T-cell (primary cell): ENCODE measurements at regions not wholly inside any gene's neighbourhood (a gene's known extent, or its start where the extent isn't known, plus 50 kb on each side); places are given as distances from the start of the nearest gene placed in this dataset.

Source experiments
- ATAC-seq, 4 experiments: fragments of 200-7000 bp in 3 of 4; fragments of 150-1000 bp in 1 of 4; cut with Tn5 transposase; replicated peaks in 1 of 4; 1 replicate in 3 of 4; 2 replicates in 1 of 4; pipeline ENCODE4 v1.10.0; 2021; ENCODE audit warnings: moderate library complexity in 3 of 4, mild to moderate bottlenecking in 2 of 4, moderate number of reproducible peaks in 1 of 4
- CTCF ChIA-PET, 2 donors: fragments of 300-600 bp; sonication (Branson Sonifier 250); formaldehyde crosslinking; loops; one replicate each; lab custom pipeline; 2022; ENCODE audit warnings: antibody characterized with exemption in 2 of 2; lab: Charles Lee
- POLR2A ChIA-PET, 2 donors: fragments of 300-600 bp; sonication (Branson Sonifier 250); formaldehyde crosslinking; loops; one replicate each; lab custom pipeline; 2022; ENCODE audit warnings: antibody characterized with exemption in 2 of 2; lab: Charles Lee
- DNase-seq, 35 experiments: peaks; one replicate each; pipeline versions ENCODE4 v3.0.0 to v3.0.0-alpha.2; 2013 to 2023
- H3K27ac ChIP-seq: one replicate; pipeline ENCODE4 v1.5.1; 2013; ENCODE audit warnings: low read length
- H3K27me3 ChIP-seq, 2 experiments: replicated peaks in 1 of 2; 1 replicate in 1 of 2; 2 replicates in 1 of 2; pipeline versions ENCODE4 v1.6.1 to v1.7.0; 2013; ENCODE audit warnings: low read length in 1 of 2, mixed read lengths in 1 of 2; ENCODE audit not compliant: control insufficient read depth in 2 of 2, insufficient read depth in 2 of 2; ENCODE audit errors: extremely low read depth in 1 of 2
- H3K36me3 ChIP-seq, 2 donors: 1 replicate in 1 of 2; 2 replicates in 1 of 2; pipeline versions ENCODE4 v1.6.1 to v1.7.0; 2013; ENCODE audit warnings: low read length in 1 of 2; ENCODE audit not compliant: control insufficient read depth in 2 of 2, insufficient read depth in 1 of 2; ENCODE audit errors: extremely low read depth in 1 of 2
- H3K4me1 ChIP-seq, 2 experiments: 1 replicate in 1 of 2; 2 replicates in 1 of 2; pipeline versions ENCODE4 v1.6.1 to v1.7.0; 2013; ENCODE audit warnings: low read length in 2 of 2, mixed read lengths in 1 of 2; ENCODE audit not compliant: insufficient read depth in 2 of 2, control insufficient read depth in 1 of 2; ENCODE audit errors: extremely low read depth in 1 of 2
- H3K4me3 ChIP-seq, 2 donors: 1 replicate in 1 of 2; 2 replicates in 1 of 2; pipeline versions ENCODE4 v1.5.1 to v1.7.0; 2013; ENCODE audit warnings: mild to moderate bottlenecking in 2 of 2, low read length in 1 of 2, moderate library complexity in 1 of 2; ENCODE audit not compliant: control insufficient read depth in 1 of 2; ENCODE audit errors: extremely low read depth in 1 of 2
- H3K9me3 ChIP-seq: 2 replicates; pipeline ENCODE4 v1.7.0; 2013
- H3K27ac Mint-ChIP-seq, 2 donors: one replicate each; pipeline ENCODE4 v1.8.0; 2020 to 2021; ENCODE audit warnings: mild to moderate bottlenecking in 2 of 2, mixed read lengths in 2 of 2
- H3K27me3 Mint-ChIP-seq, 2 donors: one replicate each; pipeline ENCODE4 v1.8.0; 2021 to 2022; ENCODE audit warnings: mixed read lengths in 2 of 2
- H3K36me3 Mint-ChIP-seq: one replicate; pipeline ENCODE4 v1.8.0; 2021; ENCODE audit warnings: mixed read lengths
- H3K4me1 Mint-ChIP-seq, 3 donors: one replicate each; pipeline ENCODE4 v1.8.0; 2020 to 2022; ENCODE audit warnings: mixed read lengths in 3 of 3, mild to moderate bottlenecking in 1 of 3
- H3K4me3 Mint-ChIP-seq, 3 donors: one replicate each; pipeline ENCODE4 v1.8.0; 2020 to 2022; ENCODE audit warnings: mild to moderate bottlenecking in 3 of 3, mixed read lengths in 3 of 3, moderate library complexity in 3 of 3
- H3K9me3 Mint-ChIP-seq, 3 donors: one replicate each; pipeline ENCODE4 v1.8.0; 2020 to 2022; ENCODE audit warnings: mixed read lengths in 3 of 3
- whole genome bisulfite sequencing: methylation state at CpG from one replicate; pipeline ENCODE4 v1.1.5; 2013; ENCODE audit warnings: missing lambda C conversion rate; ENCODE audit not compliant: insufficient coverage; 5-methylcytosine and 5-hydroxymethylcytosine counted together

DNA sequence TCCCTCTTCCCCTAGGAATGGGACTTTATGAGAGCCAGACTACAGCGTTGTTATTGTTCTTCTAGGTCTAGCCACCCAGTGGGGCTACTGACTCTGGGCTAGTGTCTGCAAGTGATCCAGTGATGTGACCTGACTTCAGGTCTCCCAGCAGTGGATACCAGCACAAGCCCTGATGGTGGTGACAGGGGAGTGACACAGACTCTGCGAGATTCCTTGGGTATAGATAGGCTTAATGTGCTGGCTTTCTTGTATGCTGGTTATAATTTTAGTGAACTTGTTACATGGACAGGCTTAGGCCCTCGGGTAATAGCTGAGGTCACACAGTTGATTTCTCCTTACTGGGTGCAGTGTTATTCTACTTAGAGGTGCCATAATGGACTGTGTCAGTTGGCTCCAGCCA lies 106.9 kb downstream of the TBC1D30 start:
- Mint-ChIP-seq H3K9me3 (no peaks in the 10 kb centered on the region), H3K27ac (no peak overlapping the region), H3K4me3 (no peak overlapping the region), H3K27me3 (peaks cover 28 to 47% of the 10 kb centered on the region in 2 donors), H3K4me1 (no peaks in the 10 kb centered on the region), H3K36me3 (no peaks in the 10 kb centered on the region)
- CTCF ChIA-PET, result no interaction called here
- no peak for DNase-seq
- H3K4me1 ChIP-seq, result no peaks in the 10 kb centered on the region
- WGBS, result 89% methylated on average over 3 of the region's 3 CpGs
- no peak for ATAC-seq
- H3K36me3 ChIP-seq, result no peaks in the 10 kb centered on the region
- no peaks in the 10 kb centered on the region for H3K9me3 ChIP-seq
- H3K27ac ChIP-seq, result no peak overlapping the region
- peaks cover 2% of the 10 kb centered on the region in 2 experiments for H3K27me3 ChIP-seq
- H3K4me3 ChIP-seq, result no peak overlapping the region
- POLR2A ChIA-PET, result no interaction called here

DNA sequence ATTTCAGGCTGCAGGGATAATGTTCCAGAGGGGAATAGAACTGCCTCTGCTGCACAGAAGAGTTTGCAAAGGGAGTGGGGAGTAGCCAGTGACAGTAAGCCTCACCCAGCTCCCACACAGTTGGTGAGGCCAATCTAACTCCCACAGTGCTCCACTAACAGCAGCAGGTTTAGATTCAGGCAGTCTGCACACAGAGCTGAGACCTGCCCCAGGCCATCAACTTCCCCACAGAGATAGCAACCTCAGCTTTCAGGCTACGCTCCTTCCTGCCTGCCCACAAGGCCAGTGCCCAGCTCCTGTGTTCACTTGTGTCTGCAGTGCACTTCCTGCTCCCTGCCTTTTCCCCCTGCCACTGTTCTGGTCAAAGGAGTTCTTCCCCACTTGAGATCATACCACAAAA lies 107.5 kb downstream of the TBC1D30 start:
- no peaks in the 10 kb centered on the region for H3K4me1 ChIP-seq
- no peaks in the 10 kb centered on the region for H3K36me3 Mint-ChIP-seq
- DNase-seq (no peak), ATAC-seq (no peak)
- peaks cover 2% of the 10 kb centered on the region in 2 experiments for H3K27me3 ChIP-seq
- H3K4me3 ChIP-seq, result no peak overlapping the region
- POLR2A ChIA-PET, result no interaction called here
- no peak overlapping the region for H3K27ac ChIP-seq
- no peaks in the 10 kb centered on the region for H3K4me1 Mint-ChIP-seq
- CTCF ChIA-PET, result no interaction called here
- WGBS, result 55% methylated on average over 1 of the region's 1 CpG
- no peak overlapping the region for H3K4me3 Mint-ChIP-seq
- no peaks in the 10 kb centered on the region for H3K9me3 ChIP-seq
- H3K9me3 Mint-ChIP-seq, result no peaks in the 10 kb centered on the region
- no peak overlapping the region for H3K27ac Mint-ChIP-seq
- H3K36me3 ChIP-seq, result no peaks in the 10 kb centered on the region
- peaks cover 28 to 46% of the 10 kb centered on the region in 2 donors for H3K27me3 Mint-ChIP-seq

DNA sequence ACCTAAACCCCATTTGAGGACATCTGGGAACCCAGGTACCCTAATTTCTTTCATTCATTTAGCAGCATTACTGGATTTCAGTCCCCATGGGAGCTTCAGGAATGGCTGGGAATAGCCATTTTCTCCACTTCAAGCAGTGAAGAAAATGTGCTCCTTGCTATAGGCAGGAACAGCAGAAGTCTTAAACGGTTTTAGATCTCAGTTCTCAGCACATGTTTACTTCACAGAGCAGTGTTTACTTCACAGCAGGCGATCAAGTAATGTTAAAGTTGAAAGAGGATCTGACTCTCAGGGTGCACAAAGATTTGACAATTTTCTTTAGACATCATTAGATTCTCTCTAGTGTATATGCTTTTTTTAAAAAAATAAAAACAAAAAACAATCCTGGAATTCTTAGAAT lies 109.3 kb downstream of the TBC1D30 start:
- Mint-ChIP-seq H3K9me3 (no peaks in the 10 kb centered on the region), H3K27ac (no peak overlapping the region), H3K27me3 (peaks cover 33 to 56% of the 10 kb centered on the region in 2 donors), H3K4me1 (no peaks in the 10 kb centered on the region), H3K36me3 (no peaks in the 10 kb centered on the region), H3K4me3 (no peak overlapping the region)
- ATAC-seq, result no peak
- Histone ChIP-seq H3K4me3 (no peak overlapping the region), H3K9me3 (no peaks in the 10 kb centered on the region), H3K27me3 (peaks cover 2 to 8% of the 10 kb centered on the region in 2 experiments), H3K27ac (no peak overlapping the region), H3K36me3 (no peaks in the 10 kb centered on the region), H3K4me1 (no peaks in the 10 kb centered on the region)
- DNase-seq, result no peak
- WGBS, result no CpG with 5 or more reads among the region's 2 CpGs
- ChIA-PET CTCF (no interaction called here), POLR2A (no interaction called here)

DNA sequence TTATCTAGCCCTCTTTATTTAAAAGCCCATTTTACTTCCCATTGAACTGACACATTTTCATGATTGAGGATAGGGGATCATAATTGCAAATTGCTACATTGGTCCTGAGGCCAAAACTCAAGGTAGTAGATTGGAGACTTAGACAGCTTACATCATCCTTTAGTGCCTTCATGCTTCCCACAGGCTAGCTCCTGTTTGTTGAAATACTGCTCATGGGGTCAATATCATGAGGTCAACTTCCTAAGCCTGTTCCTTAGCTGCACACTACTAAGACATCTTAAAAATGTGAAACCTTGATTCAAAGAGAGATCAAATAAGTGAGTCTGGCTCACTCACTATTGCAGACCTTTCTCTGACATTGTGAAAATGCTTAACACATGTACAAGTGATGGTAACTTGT lies 113.0 kb downstream of the TBC1D30 start:
- ChIA-PET POLR2A (no interaction called here), CTCF (no interaction called here)
- no peak overlapping the region for H3K27ac ChIP-seq
- H3K9me3 ChIP-seq, result no peaks in the 10 kb centered on the region
- H3K27me3 ChIP-seq, result peaks cover 2 to 5% of the 10 kb centered on the region in 2 experiments
- H3K27ac Mint-ChIP-seq, result no peak overlapping the region
- DNase-seq (no peak), ATAC-seq (no peak)
- no peak overlapping the region for H3K4me3 ChIP-seq
- peaks cover 20 to 37% of the 10 kb centered on the region in 2 donors for H3K27me3 Mint-ChIP-seq
- no peaks in the 10 kb centered on the region for H3K9me3 Mint-ChIP-seq
- H3K4me1 Mint-ChIP-seq, result no peaks in the 10 kb centered on the region
- no peaks in the 10 kb centered on the region for H3K36me3 ChIP-seq
- H3K36me3 Mint-ChIP-seq, result no peaks in the 10 kb centered on the region
- no peaks in the 10 kb centered on the region for H3K4me1 ChIP-seq
- H3K4me3 Mint-ChIP-seq, result no peak overlapping the region

- Histone ChIP-seq H3K9me3 (no peaks in the 10 kb centered on the region), H3K36me3 (no peaks in the 10 kb centered on the region), H3K4me1 (no peaks in the 10 kb centered on the region), H3K27ac (no peak overlapping the region), H3K4me3 (no peak overlapping the region), H3K27me3 (peaks cover 2 to 5% of the 10 kb centered on the region in 2 experiments)
- POLR2A ChIA-PET, result no interaction called here
- DNase-seq (no peak), ATAC-seq (no peak)
- no peak overlapping the region for H3K27ac Mint-ChIP-seq
- no CpG with 5 or more reads among the region's 2 CpGs for WGBS
- no peaks in the 10 kb centered on the region for H3K36me3 Mint-ChIP-seq
- H3K27me3 Mint-ChIP-seq, result peaks cover 16 to 35% of the 10 kb centered on the region in 2 donors
- CTCF ChIA-PET, result no interaction called here
- H3K9me3 Mint-ChIP-seq, result no peaks in the 10 kb centered on the region
- no peaks in the 10 kb centered on the region for H3K4me1 Mint-ChIP-seq
- H3K4me3 Mint-ChIP-seq, result no peak overlapping the region
Measured at GRCh38 chr12:64938179-64938578, 113.7 kb downstream of the TBC1D30 start.

- ChIA-PET CTCF (no interaction called here), POLR2A (interaction anchor here in 1 of 2 donors (0.6 kb wide), 1 partner anchor 1071 kb away, joined by 6 read pairs; no protein-coding TSS in a partner anchor)
- no peaks in the 10 kb centered on the region for H3K36me3 ChIP-seq
- Mint-ChIP-seq H3K4me1 (no peaks in the 10 kb centered on the region), H3K27ac (no peak overlapping the region), H3K4me3 (no peak overlapping the region), H3K27me3 (peaks cover 7 to 22% of the 10 kb centered on the region in 2 donors), H3K36me3 (no peaks in the 10 kb centered on the region), H3K9me3 (no peaks in the 10 kb centered on the region)
- H3K4me1 ChIP-seq, result no peaks in the 10 kb centered on the region
- no peak for DNase-seq
- H3K9me3 ChIP-seq, result no peaks in the 10 kb centered on the region
- WGBS, result 0% methylated on average over 1 of the region's 5 CpGs
- ATAC-seq, result no peak
- no peak overlapping the region for H3K4me3 ChIP-seq
- H3K27ac ChIP-seq, result no peak overlapping the region
- H3K27me3 ChIP-seq, result peaks cover 0 to 3% of the 10 kb centered on the region in 2 experiments
Measured at GRCh38 chr12:64943686-64944085, 119.2 kb downstream of the TBC1D30 start.

DNA sequence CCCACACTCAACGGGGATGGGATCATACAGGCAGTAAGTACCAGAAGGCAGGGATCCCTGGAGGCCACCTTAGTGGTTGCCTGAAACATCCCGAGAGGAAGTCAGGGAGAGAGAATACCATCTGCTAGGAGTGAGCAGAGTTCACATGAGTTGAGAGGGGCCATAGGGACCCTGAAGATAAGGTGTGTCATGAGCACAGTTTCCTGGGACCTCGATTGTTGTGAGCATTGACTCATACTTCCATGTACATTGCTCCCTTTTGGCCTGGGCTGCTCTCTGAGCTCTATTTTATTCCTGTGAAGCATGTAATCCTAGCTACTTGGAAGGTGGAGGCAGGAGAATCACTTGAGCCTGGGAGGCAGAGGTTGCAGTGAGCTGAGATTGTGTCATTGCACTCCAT lies 120.5 kb downstream of the TBC1D30 start:
- no peak overlapping the region for H3K4me3 ChIP-seq
- no peaks in the 10 kb centered on the region for H3K36me3 ChIP-seq
- DNase-seq (no peak), ATAC-seq (no peak)
- no peaks in the 10 kb centered on the region for H3K36me3 Mint-ChIP-seq
- no CpG with 5 or more reads among the region's 3 CpGs for WGBS
- H3K4me1 Mint-ChIP-seq, result no peaks in the 10 kb centered on the region
- peaks cover 4 to 22% of the 10 kb centered on the region in 2 donors for H3K27me3 Mint-ChIP-seq
- H3K4me3 Mint-ChIP-seq, result no peak overlapping the region
- H3K27me3 ChIP-seq, result peaks cover 0 to 6% of the 10 kb centered on the region in 2 experiments
- no peaks in the 10 kb centered on the region for H3K4me1 ChIP-seq
- no peak overlapping the region for H3K27ac Mint-ChIP-seq
- no peak overlapping the region for H3K27ac ChIP-seq
- ChIA-PET CTCF (no interaction called here), POLR2A (no interaction called here)
- no peaks in the 10 kb centered on the region for H3K9me3 Mint-ChIP-seq
- H3K9me3 ChIP-seq, result no peaks in the 10 kb centered on the region
